ENCODE measurements at regions not wholly inside any gene's neighbourhood (a gene's known extent, or its start where the extent isn't known, plus 50 kb on each side); places are given as distances from the start of the nearest gene placed in this dataset.

DNA sequence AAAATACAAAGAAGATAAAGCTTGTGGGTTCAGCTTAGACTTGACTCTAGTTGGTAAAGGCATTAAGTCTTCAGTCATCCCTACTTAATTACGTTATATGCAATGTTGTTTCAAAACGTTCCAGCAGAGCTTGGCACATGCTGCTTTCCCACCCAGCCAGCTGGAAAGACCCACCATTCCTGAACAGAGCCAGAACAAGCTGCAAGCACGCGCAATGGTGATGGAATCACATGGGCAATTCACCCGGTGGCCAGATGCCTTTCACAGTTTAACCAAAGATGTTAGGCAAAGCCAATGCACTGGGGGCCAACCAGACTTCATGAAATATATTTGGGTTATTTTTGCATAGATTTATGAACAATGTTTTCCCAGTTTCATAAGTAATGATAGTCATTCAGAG is 123.4 kb upstream of the CDH20 start:
- Histone ChIP-seq H2AK5ac (ENCODE audit: insufficient read length, low read length) (no peak overlapping the region), H4K5ac (ENCODE audit: insufficient read length, low read depth, low read length) (no peak overlapping the region), H3K4me2 (ENCODE audit: insufficient read depth, insufficient read length, low read length) (no peak overlapping the region), H2BK12ac (ENCODE audit: insufficient read length, low read depth, low read length) (no peak overlapping the region), H2BK20ac (ENCODE audit: low read depth, low read length, poor library complexity, severe bottlenecking) (no peak overlapping the region), H3K9ac (ENCODE audit: extremely low read depth, insufficient read length, low read length) (no peak overlapping the region), H4K8ac (replicated peaks; ENCODE audit: insufficient read length, low read depth, low read length) (no peak overlapping the region), H3K79me2 (ENCODE audit: insufficient read depth, low read length) (no peaks in the 10 kb centered on the region), H3K23ac (ENCODE audit: insufficient read length, low read depth, low read length) (no peak overlapping the region), H3K79me1 (ENCODE audit: insufficient read depth, low read depth, low read length, poor library complexity, severe bottlenecking) (no peaks in the 10 kb centered on the region), H3T11ph (ENCODE audit: low read length) (no peak overlapping the region), H2BK5ac (ENCODE audit: insufficient read length, low read length) (no peak overlapping the region), H2AFZ (ENCODE audit: low read length) (no peak overlapping the region), H4K20me1 (ENCODE audit: control insufficient read depth, insufficient read depth, insufficient read length) (no peaks in the 10 kb centered on the region), H3K56ac (ENCODE audit: insufficient read length, low read depth, low read length) (no peak overlapping the region), H3K18ac (ENCODE audit: insufficient read length, low read depth, low read length) (no peak overlapping the region), H3K4me1 (ENCODE audit: insufficient read depth, low read length) (no peaks in the 10 kb centered on the region), H4K91ac (ENCODE audit: insufficient read length, low read depth, low read length) (no peak overlapping the region), H3K14ac (ENCODE audit: insufficient read depth, low read length) (no peak overlapping the region), H3K27ac (ENCODE audit: insufficient read length, low read depth, low read length) (no peak overlapping the region), H3K23me2 (ENCODE audit: insufficient read length, low read depth, low read length, poor library complexity, severe bottlenecking) (no peaks in the 10 kb centered on the region), H3K9me3 (ENCODE audit: control insufficient read depth, low read depth, low read length) (no peaks in the 10 kb centered on the region), H2BK15ac (ENCODE audit: low read depth, low read length) (no peak overlapping the region), H2BK120ac (ENCODE audit: low read depth, low read length, poor library complexity, severe bottlenecking) (no peak overlapping the region), H3K4ac (ENCODE audit: low read depth, low read length) (no peak overlapping the region), H3K27me3 (ENCODE audit: insufficient read depth, low read length) (no peaks in the 10 kb centered on the region)
- Mint-ChIP-seq H3K4me1 (peaks cover 0 to 8% of the 10 kb centered on the region in 2 experiments; a peak in 3 of 4 replicates), H3K4me3 (no peak overlapping the region), H3K27me3 (ENCODE audit: low read depth) (no peaks in the 10 kb centered on the region; the same call in 1 of the 2 replicates), H3K36me3 (ENCODE audit: insufficient read depth in 1 of 3, low read depth in 3 of 3) (no peaks in the 10 kb centered on the region), H3K27ac (no peak overlapping the region), H3K9me3 (peaks cover 0 to 3% of the 10 kb centered on the region in 2 experiments; a peak in 1 of 5 replicates)
- TF ChIP-seq, protein P1, sequence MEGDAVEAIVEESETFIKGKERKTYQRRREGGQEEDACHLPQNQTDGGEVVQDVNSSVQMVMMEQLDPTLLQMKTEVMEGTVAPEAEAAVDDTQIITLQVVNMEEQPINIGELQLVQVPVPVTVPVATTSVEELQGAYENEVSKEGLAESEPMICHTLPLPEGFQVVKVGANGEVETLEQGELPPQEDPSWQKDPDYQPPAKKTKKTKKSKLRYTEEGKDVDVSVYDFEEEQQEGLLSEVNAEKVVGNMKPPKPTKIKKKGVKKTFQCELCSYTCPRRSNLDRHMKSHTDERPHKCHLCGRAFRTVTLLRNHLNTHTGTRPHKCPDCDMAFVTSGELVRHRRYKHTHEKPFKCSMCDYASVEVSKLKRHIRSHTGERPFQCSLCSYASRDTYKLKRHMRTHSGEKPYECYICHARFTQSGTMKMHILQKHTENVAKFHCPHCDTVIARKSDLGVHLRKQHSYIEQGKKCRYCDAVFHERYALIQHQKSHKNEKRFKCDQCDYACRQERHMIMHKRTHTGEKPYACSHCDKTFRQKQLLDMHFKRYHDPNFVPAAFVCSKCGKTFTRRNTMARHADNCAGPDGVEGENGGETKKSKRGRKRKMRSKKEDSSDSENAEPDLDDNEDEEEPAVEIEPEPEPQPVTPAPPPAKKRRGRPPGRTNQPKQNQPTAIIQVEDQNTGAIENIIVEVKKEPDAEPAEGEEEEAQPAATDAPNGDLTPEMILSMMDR (conservative IDR thresholded peaks at IDR 0.05), result no peak
- WGBS (ENCODE audit: extremely low coverage, insufficient read length, low lambda C conversion rate), result no CpG with 5 or more reads among the region's 5 CpGs
- no peak for DNase-seq
